ENCODE measurements at regions not wholly inside any gene's neighbourhood (a gene's known extent, or its start where the extent isn't known, plus 50 kb on each side); places are given as distances from the start of the nearest gene placed in this dataset.

DNA sequence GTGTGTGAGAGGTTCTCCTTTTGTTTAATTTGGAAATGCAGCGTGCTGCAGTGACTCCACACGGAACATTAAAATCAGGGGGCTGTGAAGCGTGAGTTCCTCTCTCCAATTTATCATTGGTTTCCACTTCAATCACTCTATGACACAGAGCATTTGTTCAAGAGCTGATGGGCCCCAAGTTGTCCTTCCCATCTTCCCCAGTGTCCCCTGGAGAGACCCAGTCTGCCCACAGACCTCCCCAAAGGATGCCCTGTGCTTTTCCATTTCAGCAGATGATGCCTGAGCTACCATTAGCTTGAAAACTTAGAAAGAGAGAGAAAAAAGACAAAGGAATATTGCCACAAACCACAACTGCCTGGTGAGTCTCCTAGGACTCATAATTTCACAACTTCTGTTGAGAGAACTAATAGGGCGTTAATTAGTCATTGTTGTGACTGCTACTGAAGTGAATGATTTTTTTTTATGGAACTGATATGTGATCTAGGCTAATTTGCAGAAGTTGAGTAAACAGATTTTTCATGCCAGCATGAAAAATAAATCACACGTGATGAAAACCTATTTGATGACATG is 772.7 kb downstream of the SEMA5A start:
- Histone ChIP-seq H3K4me3 (no peak overlapping the region), H3K4me1 (no peaks in the 10 kb centered on the region), H3K27ac (no peak overlapping the region), H3K27me3 (no peaks in the 10 kb centered on the region), H3K36me3 (no peaks in the 10 kb centered on the region), H3K9me3 (no peaks in the 10 kb centered on the region)
- intact Hi-C loops (cut with DNase I; ENCODE audit: low total_unique reads), result no loop called here
- TF ChIP-seq, protein P1, sequence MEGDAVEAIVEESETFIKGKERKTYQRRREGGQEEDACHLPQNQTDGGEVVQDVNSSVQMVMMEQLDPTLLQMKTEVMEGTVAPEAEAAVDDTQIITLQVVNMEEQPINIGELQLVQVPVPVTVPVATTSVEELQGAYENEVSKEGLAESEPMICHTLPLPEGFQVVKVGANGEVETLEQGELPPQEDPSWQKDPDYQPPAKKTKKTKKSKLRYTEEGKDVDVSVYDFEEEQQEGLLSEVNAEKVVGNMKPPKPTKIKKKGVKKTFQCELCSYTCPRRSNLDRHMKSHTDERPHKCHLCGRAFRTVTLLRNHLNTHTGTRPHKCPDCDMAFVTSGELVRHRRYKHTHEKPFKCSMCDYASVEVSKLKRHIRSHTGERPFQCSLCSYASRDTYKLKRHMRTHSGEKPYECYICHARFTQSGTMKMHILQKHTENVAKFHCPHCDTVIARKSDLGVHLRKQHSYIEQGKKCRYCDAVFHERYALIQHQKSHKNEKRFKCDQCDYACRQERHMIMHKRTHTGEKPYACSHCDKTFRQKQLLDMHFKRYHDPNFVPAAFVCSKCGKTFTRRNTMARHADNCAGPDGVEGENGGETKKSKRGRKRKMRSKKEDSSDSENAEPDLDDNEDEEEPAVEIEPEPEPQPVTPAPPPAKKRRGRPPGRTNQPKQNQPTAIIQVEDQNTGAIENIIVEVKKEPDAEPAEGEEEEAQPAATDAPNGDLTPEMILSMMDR (IDR thresholded peaks at IDR 0.05), result no peak
- DNase-seq, result no peak

DNA sequence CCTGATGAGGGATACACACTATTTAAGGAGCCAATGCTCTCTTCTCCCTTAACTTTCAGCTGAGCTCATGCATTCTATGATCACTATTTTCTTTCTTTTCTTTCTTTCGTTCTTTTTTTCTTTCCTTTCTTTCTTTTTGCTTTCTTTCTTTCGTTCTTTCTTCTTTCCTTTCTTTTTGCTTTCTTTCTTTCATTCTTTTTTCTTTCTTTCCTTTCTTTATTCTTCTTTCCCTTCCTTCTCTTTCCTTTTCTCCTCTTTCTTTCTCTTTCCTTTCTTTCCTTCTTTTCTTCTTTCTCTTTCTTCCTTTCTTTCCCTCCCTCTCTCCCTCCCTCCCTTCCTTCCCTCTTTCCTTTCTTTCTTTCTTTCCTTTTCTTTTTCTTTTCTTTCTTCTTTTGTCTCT is 761.2 kb downstream of the SEMA5A start:
- H3K9me3 ChIP-seq, result no peaks in the 10 kb centered on the region
- no peak overlapping the region for H3K27ac ChIP-seq
- no peaks in the 10 kb centered on the region for H3K27me3 ChIP-seq
- H3K4me3 ChIP-seq, result no peak overlapping the region
- peaks cover 0 to 7% (median 0%) of the 10 kb centered on the region in 4 donors for H3K4me1 ChIP-seq
- intact Hi-C loops (cut with DNase I; ENCODE audit: low total_unique reads), result no loop called here
- H3K36me3 ChIP-seq, result no peaks in the 10 kb centered on the region
- DNase-seq, result no peak
- TF ChIP-seq, protein P1 (IDR thresholded peaks at IDR 0.05), result no peak

DNA sequence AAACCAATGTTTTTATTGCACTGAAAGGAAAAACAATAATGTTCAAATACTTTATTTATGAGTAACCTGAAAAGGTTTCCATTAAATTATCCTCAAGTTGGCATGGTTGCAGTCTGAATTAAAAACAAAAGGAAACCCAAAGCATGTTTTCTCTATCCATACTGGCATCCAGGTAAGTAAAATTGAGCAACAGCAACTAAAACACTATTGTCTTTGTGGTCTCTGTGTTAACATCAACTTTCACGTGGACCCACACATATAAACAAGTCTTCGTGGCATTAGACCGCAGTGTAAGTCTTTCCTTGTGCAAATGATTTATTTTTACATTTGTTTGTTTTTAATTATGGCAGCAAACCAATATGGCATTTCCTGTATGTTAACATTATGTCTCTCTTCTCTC is 757.6 kb downstream of the SEMA5A start:
- Histone ChIP-seq H3K9me3 (no peaks in the 10 kb centered on the region), H3K4me3 (no peak overlapping the region), H3K27ac (no peak overlapping the region), H3K4me1 (peaks cover 0 to 7% (median 0%) of the 10 kb centered on the region in 4 donors), H3K27me3 (no peaks in the 10 kb centered on the region), H3K36me3 (no peaks in the 10 kb centered on the region)
- DNase-seq, result no peak
- intact Hi-C loops (cut with DNase I; ENCODE audit: low total_unique reads), result no loop called here
- TF ChIP-seq, protein P1 (IDR thresholded peaks at IDR 0.05), result no peak

DNA sequence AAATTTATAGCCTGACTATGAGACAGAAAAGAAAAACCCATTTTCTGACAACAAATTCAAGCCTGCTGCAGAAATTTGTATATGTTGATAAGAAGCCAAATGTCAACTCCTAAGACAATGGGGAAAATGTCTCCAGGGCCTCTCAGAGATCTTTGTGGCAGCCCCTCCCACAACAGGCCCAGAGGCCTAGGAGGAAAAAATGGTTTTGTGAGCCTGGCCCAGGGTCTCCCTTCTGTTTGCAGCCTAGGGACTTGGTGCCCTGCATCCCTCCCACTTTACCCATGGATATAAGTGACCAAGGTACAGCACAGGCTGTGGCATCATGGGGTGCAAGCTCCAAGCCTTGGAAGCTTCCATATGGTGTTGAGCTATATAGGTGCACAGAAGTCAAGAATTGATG is 740.2 kb downstream of the SEMA5A start:
- no peaks in the 10 kb centered on the region for H3K4me1 ChIP-seq
- H3K27ac ChIP-seq, result no peak overlapping the region
- TF ChIP-seq, protein P1 (IDR thresholded peaks at IDR 0.05), result no peak
- H3K9me3 ChIP-seq, result peaks cover 0 to 10% (median 4%) of the 10 kb centered on the region in 3 donors
- intact Hi-C loops (cut with DNase I; ENCODE audit: low total_unique reads), result no loop called here
- H3K36me3 ChIP-seq, result no peaks in the 10 kb centered on the region
- no peak overlapping the region for H3K4me3 ChIP-seq
- DNase-seq, result no peak
- H3K27me3 ChIP-seq, result no peaks in the 10 kb centered on the region

DNA sequence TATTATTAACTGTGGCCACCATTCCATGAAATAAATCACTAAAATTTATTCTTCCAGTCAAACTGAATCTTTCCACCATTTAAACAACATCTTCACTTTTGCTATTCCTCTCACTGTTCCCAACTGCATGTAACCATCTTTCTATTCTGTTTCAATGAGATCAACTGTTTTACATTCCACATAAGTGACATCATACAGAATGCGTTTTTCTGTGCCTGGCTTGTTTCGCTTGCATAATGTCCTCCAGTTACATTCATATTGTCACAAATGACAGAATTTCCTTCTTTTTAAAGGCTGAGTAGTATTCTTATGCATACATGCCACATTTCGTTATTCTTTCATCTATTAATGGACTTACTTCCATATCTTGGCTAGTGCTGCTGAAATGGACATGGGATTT is 738.2 kb downstream of the SEMA5A start:
- Histone ChIP-seq H3K4me1 (no peaks in the 10 kb centered on the region), H3K27ac (no peak overlapping the region), H3K36me3 (no peaks in the 10 kb centered on the region), H3K27me3 (no peaks in the 10 kb centered on the region), H3K9me3 (peaks cover 0 to 7% (median 4%) of the 10 kb centered on the region in 3 donors), H3K4me3 (no peak overlapping the region)
- intact Hi-C loops (cut with DNase I; ENCODE audit: low total_unique reads), result no loop called here
- no peak for DNase-seq
- TF ChIP-seq, protein P1 (IDR thresholded peaks at IDR 0.05), result no peak

DNA sequence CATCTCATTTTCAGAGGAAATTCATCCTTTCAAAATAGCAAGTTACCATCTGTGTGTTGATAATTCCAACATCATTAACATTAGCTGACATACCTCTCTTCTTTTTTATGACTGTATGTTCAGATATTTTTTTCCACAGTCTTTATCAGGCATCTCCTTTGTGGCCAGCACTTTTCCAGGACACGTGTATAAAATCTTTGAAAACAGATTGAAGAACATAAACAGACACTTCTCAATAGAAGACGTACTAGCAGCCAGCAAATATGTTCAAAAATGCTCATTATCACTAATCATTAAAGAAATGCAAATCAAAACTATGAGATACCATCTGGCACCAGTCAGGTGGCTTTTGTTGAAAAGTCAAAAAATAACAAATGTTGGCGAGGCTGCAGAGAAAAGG is 734.3 kb downstream of the SEMA5A start:
- Histone ChIP-seq H3K4me3 (no peak overlapping the region), H3K27ac (no peak overlapping the region), H3K36me3 (no peaks in the 10 kb centered on the region), H3K9me3 (no peaks in the 10 kb centered on the region), H3K4me1 (no peaks in the 10 kb centered on the region), H3K27me3 (no peaks in the 10 kb centered on the region)
- no peak for DNase-seq
- intact Hi-C loops (cut with DNase I; ENCODE audit: low total_unique reads), result no loop called here
- TF ChIP-seq, protein P1 (IDR thresholded peaks at IDR 0.05), result no peak

Measured in tibial artery (tissue), 4 donors.